Right lobe of liver (tissue), 4 donors: ENCODE measurements at regions not wholly inside any gene's neighbourhood (a gene's known extent, or its start where the extent isn't known, plus 50 kb on each side); places are given as distances from the start of the nearest gene placed in this dataset.
"Not testable (repeated sequence)": the region's sequence is repeated elsewhere in the genome, so short reads cannot be mapped to it uniquely, and the experiment has no call there.

Source experiments
- POLR2A ChIP-seq: fragments of 450-650 bp; IDR thresholded peaks from one replicate; pipeline ENCODE4 v1.6.1; 2017; ENCODE audit warnings: antibody characterized with exemption, mild to moderate bottlenecking
- TF ChIP-seq, protein P1 (sequence below), 4 donors: fragments of 200-600 bp in 3 of 4; fragments of 450-650 bp in 1 of 4; IDR thresholded peaks; one replicate each; pipeline versions ENCODE4 v1.5.1 to v1.8.0; 2016 to 2022; ENCODE audit warnings: antibody characterized with exemption in 4 of 4, mild to moderate bottlenecking in 2 of 4
- donor health status: DM: no; HTN: no; CAD: no.
- donor health status: DM: no; HTN: no; CAD: no.
- donor health status: DM: no; HTN: yes; CAD: no.

DNA sequence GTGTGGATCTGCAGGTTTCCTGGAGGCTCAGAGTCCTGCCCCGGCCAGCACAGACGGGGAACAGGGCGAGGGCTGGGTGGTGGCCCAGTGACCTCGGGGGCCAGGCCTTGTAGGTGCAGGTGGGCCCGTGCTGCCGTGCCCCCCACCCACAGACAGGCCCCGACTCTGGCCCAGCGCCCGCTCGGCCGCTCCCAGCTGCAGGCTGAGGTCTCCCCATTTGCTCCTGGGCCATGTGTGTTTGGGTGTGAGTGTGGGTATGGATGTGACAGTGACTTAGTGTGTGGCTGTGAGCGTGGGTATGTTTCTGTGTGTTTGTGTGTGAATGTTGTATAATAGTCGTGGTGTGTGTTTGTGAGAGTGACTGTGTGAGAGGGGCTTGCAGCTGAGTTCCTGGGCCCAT, 173.8 kb downstream of the TMEM121 start:
- TF ChIP-seq, protein P1, sequence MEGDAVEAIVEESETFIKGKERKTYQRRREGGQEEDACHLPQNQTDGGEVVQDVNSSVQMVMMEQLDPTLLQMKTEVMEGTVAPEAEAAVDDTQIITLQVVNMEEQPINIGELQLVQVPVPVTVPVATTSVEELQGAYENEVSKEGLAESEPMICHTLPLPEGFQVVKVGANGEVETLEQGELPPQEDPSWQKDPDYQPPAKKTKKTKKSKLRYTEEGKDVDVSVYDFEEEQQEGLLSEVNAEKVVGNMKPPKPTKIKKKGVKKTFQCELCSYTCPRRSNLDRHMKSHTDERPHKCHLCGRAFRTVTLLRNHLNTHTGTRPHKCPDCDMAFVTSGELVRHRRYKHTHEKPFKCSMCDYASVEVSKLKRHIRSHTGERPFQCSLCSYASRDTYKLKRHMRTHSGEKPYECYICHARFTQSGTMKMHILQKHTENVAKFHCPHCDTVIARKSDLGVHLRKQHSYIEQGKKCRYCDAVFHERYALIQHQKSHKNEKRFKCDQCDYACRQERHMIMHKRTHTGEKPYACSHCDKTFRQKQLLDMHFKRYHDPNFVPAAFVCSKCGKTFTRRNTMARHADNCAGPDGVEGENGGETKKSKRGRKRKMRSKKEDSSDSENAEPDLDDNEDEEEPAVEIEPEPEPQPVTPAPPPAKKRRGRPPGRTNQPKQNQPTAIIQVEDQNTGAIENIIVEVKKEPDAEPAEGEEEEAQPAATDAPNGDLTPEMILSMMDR (IDR thresholded peaks at IDR 0.05): not testable (repeated sequence)
- TF ChIP-seq POLR2A: not testable (repeated sequence)
